Smooth muscle cell of the brain vasculature (primary cell): ENCODE measurements at regions not wholly inside any gene's neighbourhood (a gene's known extent, or its start where the extent isn't known, plus 50 kb on each side); places are given as distances from the start of the nearest gene placed in this dataset.
"Not testable (repeated sequence)": the region's sequence is repeated elsewhere in the genome, so short reads cannot be mapped to it uniquely, and the experiment has no call there.

ENCODE experiments used
- DNase-seq: peaks from one replicate; pipeline ENCODE4 v3.0.0-alpha.2; 2012; ENCODE audit warnings: low read depth, low spot score

- DNase-seq: peak; percentile 60
Measured at GRCh38 chr4:15336410-15337167, 91.2 kb upstream of the C1QTNF7 start.

- DNase-seq: not testable (repeated sequence)
Measured at GRCh38 chr4:15337168-15337657, 90.6 kb upstream of the C1QTNF7 start.

DNA sequence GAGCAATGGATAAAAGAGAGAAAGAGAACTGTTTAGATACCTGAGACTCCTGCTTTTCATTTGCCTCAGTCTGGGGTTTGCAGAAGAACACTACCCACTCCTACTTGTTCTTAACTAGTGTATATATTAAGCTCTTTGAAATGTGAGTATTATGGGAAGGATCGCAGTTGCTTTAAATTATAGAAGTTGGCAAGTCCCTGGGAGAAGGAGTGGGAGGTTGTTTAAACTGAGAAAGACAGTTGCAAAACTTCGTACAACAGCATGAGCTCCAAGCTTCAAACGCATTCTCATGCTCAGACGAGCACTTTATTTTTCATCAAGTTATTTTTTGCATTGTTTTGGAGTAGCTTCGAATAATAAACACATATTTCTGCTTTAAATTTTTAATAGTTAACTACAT, 88.1 kb upstream of the C1QTNF7 start:
- no peak for DNase-seq

DNA sequence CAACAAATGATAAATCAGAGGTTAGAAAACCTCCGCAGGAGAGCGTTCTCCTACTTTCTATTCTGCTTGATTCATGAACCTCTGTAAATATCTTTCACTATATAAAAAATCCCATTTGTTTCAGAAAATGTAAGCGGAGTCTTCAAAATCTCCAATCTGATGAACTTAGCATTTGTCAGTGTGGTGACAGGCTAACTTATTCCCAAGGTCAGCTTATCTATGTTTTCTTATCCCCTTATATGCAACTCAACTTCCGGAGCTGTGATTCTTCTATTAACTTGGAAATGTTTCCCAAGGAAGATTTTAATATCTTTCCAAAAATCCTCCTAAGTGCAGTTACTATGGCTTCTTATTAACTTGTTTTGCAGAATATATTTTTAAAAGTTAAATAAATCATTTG, 87.5 kb upstream of the C1QTNF7 start:
- DNase-seq: no peak

DNA sequence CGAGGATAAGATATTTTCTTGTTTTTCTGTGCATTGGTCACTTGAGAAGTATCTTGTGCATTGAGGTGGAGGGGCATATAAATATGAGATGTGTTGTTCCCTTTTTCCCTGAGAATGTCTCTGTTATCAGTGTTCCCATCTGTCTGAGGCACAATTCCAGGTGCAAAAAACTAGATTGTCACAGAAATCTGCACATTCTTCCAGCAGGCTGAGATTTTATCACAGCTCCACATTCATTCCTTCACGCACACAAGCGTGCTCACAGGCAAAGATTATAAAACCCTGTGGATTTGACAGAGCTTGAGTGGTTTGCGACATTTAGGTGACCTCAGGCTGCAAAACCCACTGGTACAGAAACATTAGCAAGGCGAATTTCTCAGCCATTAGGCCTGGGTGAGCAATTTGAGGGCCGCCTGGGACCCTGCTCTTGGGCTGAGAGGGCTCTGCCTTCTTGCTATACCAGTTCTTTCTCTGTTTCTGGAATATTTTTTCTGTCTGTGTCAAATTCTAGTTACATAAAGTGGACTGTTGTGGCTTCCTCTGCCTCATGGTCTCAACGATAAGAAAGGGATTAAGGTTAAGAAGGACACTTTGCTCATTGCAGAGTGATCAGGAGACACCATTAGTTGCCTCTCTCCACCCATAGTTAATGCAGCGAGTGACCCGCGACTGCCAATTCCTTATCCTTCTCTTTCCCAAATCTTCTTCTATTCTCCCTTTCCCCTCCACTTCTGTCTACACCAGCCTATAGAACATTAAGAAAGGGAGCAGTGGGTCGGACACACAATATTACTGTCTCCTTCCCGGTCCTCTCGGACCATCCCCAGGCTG, 86.7 kb upstream of the C1QTNF7 start:
- no peak for DNase-seq

DNA sequence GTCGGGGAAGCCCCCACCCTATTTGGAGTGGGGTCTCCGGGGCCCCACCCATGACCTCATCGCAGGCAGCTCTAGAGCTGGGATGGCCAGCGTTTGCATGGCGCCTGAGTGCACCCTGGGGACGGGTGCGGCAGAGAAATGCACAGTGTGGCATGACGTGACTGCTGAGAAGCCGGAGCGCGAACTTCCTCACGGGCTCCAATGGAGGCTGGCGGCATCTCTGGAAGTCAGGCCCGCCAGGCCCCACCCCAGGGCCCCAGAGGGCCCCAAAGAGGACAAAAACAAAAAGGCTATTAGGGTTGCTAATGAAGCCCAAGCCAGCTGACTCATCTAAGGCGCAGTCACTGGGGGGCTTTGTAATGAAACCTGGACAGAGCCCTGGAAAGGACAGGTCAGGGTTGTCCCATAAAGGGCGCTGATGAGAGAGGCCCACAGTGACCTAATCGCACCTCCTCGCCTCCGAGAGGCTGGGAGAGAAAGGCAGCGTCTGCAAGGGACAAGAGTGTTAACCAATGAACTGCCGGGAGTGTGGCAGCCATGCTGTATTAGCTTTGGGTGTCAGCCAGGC, 86.0 kb upstream of the C1QTNF7 start:
- no peak for DNase-seq

- DNase-seq: no peak
Measured at GRCh38 chr4:15343000-15343399, 84.8 kb upstream of the C1QTNF7 start.

DNA sequence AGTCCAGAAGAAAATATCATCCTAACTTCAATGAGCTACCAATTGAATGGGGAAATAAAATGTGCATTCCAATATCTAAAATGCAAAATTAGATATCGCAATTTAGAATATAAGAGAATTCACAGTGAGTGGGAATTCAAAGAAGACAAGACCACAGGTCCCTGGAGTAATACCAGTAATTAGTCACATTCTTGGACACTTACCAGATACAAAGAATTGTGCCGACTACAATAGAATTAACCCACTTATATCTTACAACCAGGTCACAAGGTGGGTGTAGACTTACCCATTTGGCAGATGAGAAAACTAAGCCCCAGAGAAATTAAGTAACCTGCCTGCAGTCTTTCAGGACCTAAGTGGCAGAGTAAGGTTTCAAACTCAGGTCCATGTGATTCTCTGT, 84.3 kb upstream of the C1QTNF7 start:
- no peak for DNase-seq

DNA sequence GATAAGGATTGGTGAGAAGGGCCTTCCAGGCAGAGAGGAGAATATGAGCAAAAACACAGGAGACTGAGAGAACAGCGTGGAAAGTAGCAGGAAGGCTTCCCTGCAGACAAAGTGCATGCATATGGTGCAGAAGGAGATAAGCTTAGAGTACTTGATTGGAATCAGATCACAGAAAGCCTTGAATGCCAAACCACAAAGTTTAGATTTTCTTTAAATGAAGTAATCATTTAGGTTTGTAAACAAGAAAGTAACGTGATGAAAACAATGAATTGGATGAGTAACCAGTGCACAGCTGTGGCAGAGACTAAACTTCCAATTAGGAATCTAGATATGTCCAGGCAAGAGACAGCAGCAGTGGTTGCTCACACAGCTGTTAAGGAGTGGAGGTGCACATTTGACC, 83.8 kb upstream of the C1QTNF7 start:
- DNase-seq: no peak

GRCh38 chr4:15345134-15345533, 82.7 kb upstream of the C1QTNF7 start:
- no peak for DNase-seq

DNA sequence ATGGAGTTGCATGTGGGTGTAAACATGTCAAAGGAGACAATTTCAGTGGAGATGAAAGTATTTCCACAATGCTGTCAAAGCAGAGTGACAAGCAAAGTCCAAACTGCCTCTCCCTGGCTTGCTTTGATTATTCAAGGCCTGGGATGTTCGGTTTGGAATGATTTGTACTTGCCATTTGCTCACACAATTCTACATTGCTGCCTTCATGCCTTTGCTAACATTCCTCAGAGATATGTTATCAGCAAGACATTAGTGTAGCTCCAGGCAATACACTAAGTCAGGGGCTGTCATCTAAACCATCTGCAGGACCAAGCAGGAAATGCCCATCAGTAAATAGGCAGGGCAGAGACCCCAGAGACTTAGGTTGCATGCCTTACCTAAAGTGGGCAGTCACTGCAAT, 79.6 kb upstream of the C1QTNF7 start:
- DNase-seq: no peak

- no peak for DNase-seq
Measured at GRCh38 chr4:15348695-15349094, 79.1 kb upstream of the C1QTNF7 start.

- DNase-seq: no peak
Measured at GRCh38 chr4:15349531-15349935, 78.3 kb upstream of the C1QTNF7 start.

DNA sequence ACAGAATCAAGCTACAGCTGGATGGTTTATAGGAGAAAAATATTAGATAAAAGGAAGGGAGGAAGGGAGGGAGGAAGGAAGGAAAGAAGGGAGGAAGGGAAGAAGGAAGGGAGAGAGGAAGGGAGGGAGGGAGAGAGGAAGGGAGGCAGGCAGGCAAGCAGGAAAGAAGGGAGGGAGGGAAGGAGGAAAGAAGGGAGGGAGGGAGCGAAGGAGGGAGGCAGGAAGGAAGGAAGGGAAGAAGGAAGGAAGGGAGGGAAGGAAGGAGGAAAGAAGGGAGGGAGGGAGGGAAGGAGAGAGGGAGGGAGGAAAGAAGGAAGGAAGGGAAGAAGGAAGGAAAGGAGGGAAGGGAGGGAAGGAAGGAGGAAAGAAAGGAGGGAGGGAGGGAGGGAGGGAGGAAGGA, 77.9 kb upstream of the C1QTNF7 start:
- DNase-seq: no peak

- DNase-seq: no peak
Measured at GRCh38 chr4:15352524-15352923, 75.3 kb upstream of the C1QTNF7 start.

GRCh38 chr4:15353207-15353606, 74.6 kb upstream of the C1QTNF7 start:
- DNase-seq: no peak

DNA sequence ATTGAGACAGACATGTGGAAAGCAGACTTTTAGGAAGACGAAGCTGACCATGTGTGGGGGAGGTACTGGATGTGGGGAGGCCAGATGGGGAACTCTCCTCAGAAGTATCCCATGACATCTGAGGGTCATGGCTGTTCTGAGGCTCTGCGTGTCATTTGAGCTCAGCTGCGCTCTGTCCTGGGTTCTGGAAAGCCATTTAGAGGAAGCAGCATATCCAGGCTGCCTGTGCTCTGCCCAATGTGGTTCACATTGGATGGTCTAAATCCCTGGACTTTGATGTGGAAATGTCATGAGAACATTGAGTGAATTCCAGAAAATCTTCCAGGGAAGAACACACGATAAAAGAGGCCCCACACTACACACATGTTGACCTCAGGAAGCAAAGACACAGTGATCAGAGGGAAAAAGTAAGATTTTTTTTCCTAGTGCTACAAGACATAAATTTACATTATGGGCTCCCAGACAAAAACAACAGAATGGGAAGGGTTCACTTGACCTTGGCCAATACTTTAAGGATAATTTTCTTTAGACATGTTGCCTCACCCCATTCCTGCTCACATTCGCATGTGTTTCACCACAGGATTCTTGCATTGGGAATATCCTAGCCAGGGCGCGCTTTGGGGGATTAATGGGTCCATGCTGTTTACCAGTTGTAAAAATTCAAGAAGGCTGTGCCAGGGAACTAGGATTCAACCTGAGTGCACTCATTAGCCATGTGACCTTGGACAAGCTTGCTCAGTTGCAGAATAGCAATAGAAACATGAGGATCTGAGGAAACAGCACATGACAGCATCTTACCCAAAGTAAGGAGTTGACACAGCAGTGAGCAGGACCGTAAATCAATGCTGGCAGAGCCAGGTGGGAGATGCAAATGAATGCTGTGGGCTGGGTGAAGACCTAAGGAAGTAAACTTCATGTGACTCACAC, 73.2 kb upstream of the C1QTNF7 start:
- no peak for DNase-seq

DNA sequence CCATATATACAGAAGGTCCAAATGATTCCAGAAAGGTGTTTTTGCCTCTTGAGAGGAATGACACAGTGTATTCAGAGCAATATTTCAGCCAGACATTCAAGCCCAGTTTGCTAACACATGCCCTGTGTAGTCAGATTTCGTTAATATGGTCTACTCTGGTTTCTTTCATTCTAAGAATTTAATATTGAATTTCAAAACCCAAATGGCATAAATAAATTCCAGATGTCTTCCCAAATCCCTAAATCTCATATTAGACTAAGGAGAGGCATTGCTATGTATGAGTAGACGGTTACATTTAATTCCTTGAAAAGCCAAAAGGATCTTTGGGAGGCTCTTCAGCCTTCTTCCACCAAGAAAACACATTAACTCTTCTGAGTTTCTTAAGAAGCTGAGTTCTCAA, 66.3 kb upstream of the C1QTNF7 start:
- no peak for DNase-seq

DNA sequence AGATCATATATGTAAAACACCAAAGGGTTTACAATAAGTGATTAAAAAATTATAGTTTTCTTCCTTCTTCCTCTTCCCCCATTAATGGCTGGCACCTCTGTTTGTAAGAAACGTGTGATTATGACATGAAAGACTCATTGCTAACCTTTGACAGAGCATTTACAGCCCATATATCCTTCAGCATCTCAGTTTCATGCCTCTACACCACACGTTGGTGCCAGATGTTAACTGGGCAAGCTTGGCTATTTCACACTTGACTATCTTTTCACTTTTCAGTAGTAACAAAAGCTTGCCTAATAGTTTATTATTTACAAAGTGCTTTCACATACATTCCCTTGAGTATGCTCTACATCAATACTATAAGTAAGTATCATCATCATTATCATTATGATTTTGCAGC, 65.3 kb upstream of the C1QTNF7 start:
- no peak for DNase-seq

DNA sequence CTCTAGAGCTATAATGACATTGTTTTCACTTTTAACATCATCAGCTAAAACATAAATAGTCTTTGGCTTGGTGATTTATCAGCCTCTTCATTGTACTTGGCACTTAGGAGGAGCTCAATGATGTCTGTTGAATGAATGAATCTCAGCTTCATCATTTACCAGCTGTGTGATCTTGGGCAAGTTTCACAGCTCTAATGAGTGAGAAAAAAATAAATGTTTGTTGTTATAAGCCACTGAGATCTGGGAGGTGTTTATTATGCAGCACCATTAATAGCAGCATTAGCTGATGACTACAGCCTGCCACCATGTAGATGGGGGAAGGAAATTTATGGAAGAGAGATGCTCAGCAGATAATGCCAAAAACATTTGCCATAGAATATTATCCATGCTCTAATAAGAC, 63.6 kb upstream of the C1QTNF7 start:
- DNase-seq: no peak

DNA sequence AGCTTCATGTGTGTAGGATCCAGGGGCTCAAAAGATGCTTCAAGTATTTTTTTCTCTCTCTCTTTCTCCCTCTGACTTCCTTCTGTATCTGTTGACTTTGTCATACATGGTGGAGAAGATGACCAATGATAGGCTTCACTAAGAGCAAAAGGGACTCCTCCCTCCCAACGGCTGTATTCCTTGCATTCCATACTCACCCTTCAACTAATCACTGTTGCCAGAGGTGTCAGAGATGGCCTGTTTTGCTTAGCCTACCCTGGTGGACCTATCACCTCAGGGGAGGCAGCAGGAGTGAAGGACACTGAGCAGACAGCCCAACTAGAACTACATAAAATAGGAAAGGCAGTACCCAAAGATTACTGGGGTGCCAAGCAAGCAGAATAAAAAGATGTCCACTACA, 62.2 kb upstream of the C1QTNF7 start:
- DNase-seq: no peak

GRCh38 chr4:15366721-15367120, 61.1 kb upstream of the C1QTNF7 start:
- no peak for DNase-seq
